ENCODE measurements at regions not wholly inside any gene's neighbourhood (a gene's known extent, or its start where the extent isn't known, plus 50 kb on each side); places are given as distances from the start of the nearest gene placed in this dataset.

- FAIRE-seq = no peak
These were observed 356.3 kb upstream of the DPYD start for GRCh38 chr1:98277118-98277517.

- FAIRE-seq = no peak
These were observed 355.7 kb upstream of the DPYD start for GRCh38 chr1:98276514-98276913.

- no peak for FAIRE-seq
These were observed 347.5 kb upstream of the DPYD start for GRCh38 chr1:98268316-98268715.

GRCh38 chr1:98267423-98267822 is 346.6 kb upstream of the DPYD start:
- no peak for FAIRE-seq

DNA sequence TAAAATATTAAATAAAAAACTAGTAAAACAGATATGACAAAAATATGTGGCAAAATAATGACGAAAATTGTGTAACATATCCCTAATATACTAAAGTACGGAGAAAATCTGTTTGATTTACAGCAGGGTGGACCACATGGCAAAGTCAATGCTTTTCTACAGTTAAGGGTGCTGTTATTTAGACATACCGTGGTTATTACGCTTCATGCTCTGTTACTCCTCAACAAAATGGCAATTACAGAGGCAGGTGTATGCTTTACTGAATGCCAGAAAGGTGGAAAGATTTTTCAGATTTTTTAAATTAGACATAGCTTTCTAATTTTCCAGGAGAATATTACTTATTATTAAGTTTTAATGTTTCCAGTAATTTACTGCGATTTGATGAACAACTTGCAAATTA is 343.9 kb upstream of the DPYD start:
- FAIRE-seq = no peak

GRCh38 chr1:98260839-98261238 is 340.0 kb upstream of the DPYD start:
- no peak for FAIRE-seq

- FAIRE-seq = no peak
These were observed 339.6 kb upstream of the DPYD start for GRCh38 chr1:98260412-98260811.

DNA sequence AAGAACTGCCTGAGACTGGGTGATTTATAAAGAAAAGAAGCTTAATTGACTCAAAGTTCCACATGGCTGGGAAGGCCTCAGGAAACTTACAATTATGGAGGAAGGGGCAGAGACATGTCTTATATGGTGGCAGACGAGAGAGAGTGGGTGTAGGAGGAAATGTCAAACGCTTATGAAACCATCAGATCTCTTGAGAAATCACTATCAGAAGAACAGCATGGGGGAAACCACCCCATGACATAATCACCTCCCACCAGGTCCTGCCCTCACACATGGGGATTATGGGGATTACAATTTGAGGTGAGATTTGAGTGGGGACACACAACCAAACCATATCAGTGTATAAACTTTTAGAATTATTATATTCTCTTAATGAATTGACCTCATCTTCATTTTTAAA is 335.9 kb upstream of the DPYD start:
- FAIRE-seq = no peak

DNA sequence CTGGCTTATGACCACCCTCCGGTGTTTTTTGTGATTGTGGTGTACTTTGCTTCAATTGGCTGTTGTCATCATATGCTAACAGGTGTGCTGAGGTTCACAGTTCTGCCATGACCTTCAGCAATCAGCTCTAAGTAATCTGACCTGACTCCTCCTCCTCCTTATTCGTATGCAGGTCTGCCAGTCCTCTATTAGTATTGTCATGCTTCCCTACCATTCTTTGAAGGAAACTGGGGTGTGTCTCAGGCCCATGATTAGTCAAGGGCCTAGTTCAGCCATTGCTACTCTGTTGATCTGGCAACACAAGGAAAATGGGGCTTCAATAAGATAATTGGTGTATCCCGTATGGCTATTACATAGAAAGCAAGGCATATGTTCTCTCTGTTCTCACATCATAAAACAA is 332.3 kb upstream of the DPYD start:
- FAIRE-seq = no peak

DNA sequence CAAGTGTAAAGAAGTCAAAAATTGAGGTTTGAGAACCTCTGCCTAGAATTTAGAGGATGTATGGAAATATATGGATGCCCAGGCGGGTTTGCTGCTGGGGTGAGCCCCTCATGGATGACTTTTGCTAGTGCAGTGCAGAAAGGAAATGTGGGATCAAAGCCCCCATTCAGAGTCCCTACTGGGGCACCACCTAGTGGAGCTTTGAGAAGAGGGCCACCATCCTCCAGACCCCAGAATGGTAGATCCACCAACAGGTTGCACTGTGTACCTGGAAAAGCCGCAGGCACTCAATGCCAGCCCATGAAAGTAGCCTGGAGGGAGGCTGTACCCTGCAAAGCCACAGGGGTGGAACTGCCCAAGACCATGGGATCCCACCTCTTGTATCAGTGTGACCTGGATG is 330.7 kb upstream of the DPYD start:
- FAIRE-seq = no peak

- no peak for FAIRE-seq
These were observed 311.8 kb upstream of the DPYD start for GRCh38 chr1:98232678-98233077.

DNA sequence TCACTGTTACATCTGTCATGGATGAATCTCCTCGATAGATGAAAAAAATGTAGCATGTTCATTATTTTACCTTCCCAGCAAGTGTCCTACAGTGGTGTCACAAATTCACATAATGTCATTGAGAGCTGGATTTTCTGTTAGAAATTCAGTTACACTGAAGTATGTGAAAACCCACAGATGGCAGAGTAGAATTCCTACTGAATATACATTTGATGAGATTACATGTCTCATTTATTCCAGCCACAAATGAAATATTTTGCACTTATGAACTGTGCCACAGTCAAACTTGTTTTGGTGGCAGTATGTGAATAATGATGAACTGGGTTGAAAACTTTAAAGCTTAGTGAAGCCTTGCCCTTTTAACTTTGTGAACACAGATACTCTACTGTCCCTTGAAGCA is 301.9 kb upstream of the DPYD start:
- no peak for FAIRE-seq

DNA sequence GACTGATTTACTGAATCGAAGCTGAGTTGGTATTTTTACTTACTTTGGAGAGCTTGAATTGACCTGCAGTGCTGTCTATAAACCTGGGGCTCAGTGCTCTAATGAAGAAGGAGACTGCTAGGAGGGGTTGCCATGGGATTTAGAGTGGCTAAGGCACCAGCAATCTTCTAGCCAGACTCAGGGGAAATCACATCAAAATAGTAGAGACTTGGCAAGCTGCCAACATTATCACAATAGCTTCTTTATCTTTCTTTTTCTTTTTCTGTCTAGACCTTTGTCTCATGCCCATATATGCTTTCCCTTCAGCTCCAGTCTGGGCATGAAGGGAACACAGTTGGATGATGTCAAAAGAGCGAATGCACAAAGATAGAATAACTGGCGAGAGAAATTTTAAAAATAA is 301.1 kb upstream of the DPYD start:
- FAIRE-seq = no peak

GRCh38 chr1:98217601-98218000 is 296.8 kb upstream of the DPYD start:
- FAIRE-seq = no peak

DNA sequence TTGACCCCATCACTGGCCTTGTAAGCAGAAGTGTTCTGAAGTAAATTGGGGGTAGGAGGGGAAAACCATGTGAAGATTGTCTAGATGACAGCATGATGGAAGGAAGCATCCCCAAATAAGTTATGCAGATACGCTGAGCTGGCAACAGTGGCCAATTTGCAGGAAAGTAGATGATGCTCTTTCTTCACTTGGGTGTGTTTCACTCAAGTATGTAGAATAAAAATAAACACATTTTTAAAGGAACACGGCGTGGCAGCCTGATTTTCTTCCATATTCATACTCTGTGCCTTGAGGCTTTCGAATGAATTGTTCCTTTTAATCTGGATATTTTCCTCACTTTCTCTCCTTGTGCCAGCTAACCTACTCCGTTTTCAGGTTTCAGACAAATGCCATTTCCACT is 295.5 kb upstream of the DPYD start:
- no peak for FAIRE-seq

- no peak for FAIRE-seq
These were observed 290.5 kb upstream of the DPYD start for GRCh38 chr1:98211271-98211845.

DNA sequence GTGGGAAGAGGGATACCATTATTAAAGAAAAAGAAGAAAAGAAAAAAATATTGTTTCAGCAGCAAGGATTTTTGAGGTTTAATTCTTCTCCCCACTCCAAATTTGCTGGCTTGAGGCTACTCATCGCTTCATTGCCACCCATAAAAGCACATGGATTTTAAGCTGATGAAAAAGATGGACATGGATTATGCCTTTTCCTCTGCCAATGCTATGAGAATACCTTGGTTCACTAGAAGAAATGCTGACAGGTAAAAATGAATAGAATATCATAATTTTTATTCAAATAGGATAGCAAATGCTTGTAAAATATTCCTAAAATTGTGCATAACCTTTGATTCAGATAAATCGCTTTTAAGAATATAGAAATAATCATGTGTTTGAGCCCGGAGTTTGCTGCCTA is 289.7 kb upstream of the DPYD start:
- no peak for FAIRE-seq

GRCh38 chr1:98210064-98210463 is 289.2 kb upstream of the DPYD start:
- no peak for FAIRE-seq

- FAIRE-seq = no peak
These were observed 284.6 kb upstream of the DPYD start for GRCh38 chr1:98205291-98206017.

DNA sequence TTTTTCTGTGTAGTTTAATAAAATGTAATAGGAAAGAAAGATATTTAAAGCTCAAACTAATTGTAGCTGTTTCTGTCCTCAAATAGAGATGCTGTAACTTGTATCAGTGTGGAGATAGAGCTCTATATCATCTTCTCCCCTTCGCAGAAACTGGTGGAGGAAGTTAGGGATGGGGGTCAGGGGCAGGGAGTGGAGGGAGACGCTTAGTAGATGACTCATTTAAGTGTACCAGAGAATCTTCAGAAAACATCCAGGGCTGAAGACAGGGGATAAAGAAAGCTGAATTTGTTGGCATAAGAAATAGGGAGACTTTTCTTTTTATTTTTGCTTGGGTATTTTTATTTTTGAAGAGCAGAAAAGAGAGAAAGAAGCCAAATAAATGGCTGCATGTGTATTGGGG is 282.6 kb upstream of the DPYD start:
- no peak for FAIRE-seq

GRCh38 chr1:98201666-98202081 is 280.8 kb upstream of the DPYD start:
- no peak for FAIRE-seq

- FAIRE-seq = no peak
These were observed 276.5 kb upstream of the DPYD start for GRCh38 chr1:98197356-98197755.

- FAIRE-seq = no peak
These were observed 275.2 kb upstream of the DPYD start for GRCh38 chr1:98196012-98196411.

DNA sequence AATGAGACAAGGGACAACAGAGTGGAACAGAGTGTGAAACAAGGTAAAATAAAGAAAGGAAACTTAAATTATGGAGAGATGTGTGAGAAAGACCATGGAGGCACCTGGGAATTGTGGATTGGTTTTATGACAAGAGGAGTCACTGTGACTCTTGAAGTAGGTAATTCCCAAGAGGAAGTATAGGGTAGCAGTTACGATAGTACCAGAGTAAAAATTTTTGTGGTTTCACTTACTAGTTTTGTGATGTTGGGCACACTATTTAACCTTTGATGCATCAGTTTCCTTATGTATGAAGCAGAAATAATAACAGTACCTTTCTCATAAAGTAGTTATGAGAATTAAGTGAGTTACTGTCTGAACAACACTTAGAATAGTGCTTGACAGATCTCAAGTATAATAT is 267.9 kb upstream of the DPYD start:
- FAIRE-seq = no peak

DNA sequence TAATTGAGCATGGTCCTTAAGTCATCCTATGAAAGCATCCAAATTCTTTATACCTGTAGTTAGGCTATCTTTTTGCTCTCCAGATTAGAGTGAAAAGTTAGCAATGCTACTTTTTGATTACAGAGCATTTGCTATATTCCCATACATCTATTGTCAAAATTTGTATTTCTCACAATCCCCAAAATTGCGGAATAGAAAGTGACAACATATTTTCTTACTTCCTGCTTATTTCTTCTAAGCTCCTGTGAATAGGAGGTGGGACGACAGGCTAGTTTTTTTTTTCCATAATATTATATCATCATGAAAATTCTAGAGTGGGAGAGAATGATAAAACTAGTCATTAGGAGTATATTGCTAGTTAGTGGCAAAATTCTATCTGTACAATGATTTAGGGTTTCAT is 264.0 kb upstream of the DPYD start:
- no peak for FAIRE-seq

Measured in islet of Langerhans (tissue), 1 donor.